Dedifferentiated amniotic fluid mesenchymal stem cell (primary cell): ENCODE measurements at regions not wholly inside any gene's neighbourhood (a gene's known extent, or its start where the extent isn't known, plus 50 kb on each side); places are given as distances from the start of the nearest gene placed in this dataset.

Experiments
- DNase-seq: peaks from one replicate; pipeline ENCODE4 v3.0.0-alpha.2; 2016; ENCODE audit errors: extremely low spot score

GRCh38 chr9:107698779-107699178 lies 209.2 kb upstream of the KLF4 start:
- no peak for DNase-seq

GRCh38 chr9:107696302-107696701 lies 206.7 kb upstream of the KLF4 start:
- no peak for DNase-seq

GRCh38 chr9:107694390-107694789 lies 204.8 kb upstream of the KLF4 start:
- DNase-seq, result no peak

- peak; percentile 29 for DNase-seq
Measured at GRCh38 chr9:107693625-107694326, 204.2 kb upstream of the KLF4 start.

GRCh38 chr9:107691664-107692063 lies 202.1 kb upstream of the KLF4 start:
- no peak for DNase-seq

GRCh38 chr9:107690021-107690420 lies 200.5 kb upstream of the KLF4 start:
- no peak for DNase-seq

- DNase-seq, result no peak
Measured at GRCh38 chr9:107688728-107689127, 199.2 kb upstream of the KLF4 start.

GRCh38 chr9:107685901-107686300 lies 196.3 kb upstream of the KLF4 start:
- DNase-seq, result no peak

GRCh38 chr9:107685376-107685775 lies 195.8 kb upstream of the KLF4 start:
- DNase-seq, result no peak

GRCh38 chr9:107684224-107684623 lies 194.7 kb upstream of the KLF4 start:
- DNase-seq, result peak; percentile 21

GRCh38 chr9:107683566-107683965 lies 194.0 kb upstream of the KLF4 start:
- no peak for DNase-seq

GRCh38 chr9:107681988-107682387 lies 192.4 kb upstream of the KLF4 start:
- no peak for DNase-seq

- no peak for DNase-seq
Measured at GRCh38 chr9:107675351-107676259, 186.0 kb upstream of the KLF4 start.

- DNase-seq, result no peak
Measured at GRCh38 chr9:107674721-107675277, 185.2 kb upstream of the KLF4 start.

- DNase-seq, result no peak
Measured at GRCh38 chr9:107673861-107674720, 184.5 kb upstream of the KLF4 start.

GRCh38 chr9:107671588-107671987 lies 182.0 kb upstream of the KLF4 start:
- DNase-seq, result no peak

GRCh38 chr9:107669422-107669821 lies 179.9 kb upstream of the KLF4 start:
- no peak for DNase-seq

GRCh38 chr9:107667231-107668070 lies 177.9 kb upstream of the KLF4 start:
- no peak for DNase-seq

- no peak for DNase-seq
Measured at GRCh38 chr9:107665057-107665456, 175.5 kb upstream of the KLF4 start.

- no peak for DNase-seq
Measured at GRCh38 chr9:107660976-107661375, 171.4 kb upstream of the KLF4 start.

GRCh38 chr9:107653263-107653821 lies 163.8 kb upstream of the KLF4 start:
- no peak for DNase-seq
